ENCODE measurements at regions not wholly inside any gene's neighbourhood (a gene's known extent, or its start where the extent isn't known, plus 50 kb on each side); places are given as distances from the start of the nearest gene placed in this dataset.

GRCh38 chr5:63894690-63895089 lies 67.6 kb downstream of the HTR1A start:
- no peak overlapping the region for H3K27ac Mint-ChIP-seq
- H3K4me3 Mint-ChIP-seq = no peak overlapping the region
- intact Hi-C loops (cut with micrococcal nuclease) = no loop called here
- H3K36me3 Mint-ChIP-seq (ENCODE audit: low read depth) = no peaks in the 10 kb centered on the region
- H3K27me3 Mint-ChIP-seq (ENCODE audit: insufficient read depth) = no peaks in the 10 kb centered on the region
- DNase-seq (ENCODE audit: low spot score) = no peak
- H3K9me3 Mint-ChIP-seq = peaks cover 3% of the 10 kb centered on the region
- no peaks in the 10 kb centered on the region for H3K4me1 Mint-ChIP-seq (ENCODE audit: low read depth)

- no peaks in the 10 kb centered on the region for H3K27me3 Mint-ChIP-seq (ENCODE audit: insufficient read depth)
- H3K9me3 Mint-ChIP-seq = no peaks in the 10 kb centered on the region
- H3K4me1 Mint-ChIP-seq (ENCODE audit: low read depth) = no peaks in the 10 kb centered on the region
- intact Hi-C loops (cut with micrococcal nuclease) = no loop called here
- H3K4me3 Mint-ChIP-seq = no peak overlapping the region
- DNase-seq (ENCODE audit: low spot score) = no peak
- H3K36me3 Mint-ChIP-seq (ENCODE audit: low read depth) = no peaks in the 10 kb centered on the region
- no peak overlapping the region for H3K27ac Mint-ChIP-seq
Measured at GRCh38 chr5:63878788-63879187, 83.5 kb downstream of the HTR1A start.

- Mint-ChIP-seq H3K4me3 (no peak overlapping the region), H3K27ac (no peak overlapping the region), H3K36me3 (ENCODE audit: low read depth) (no peaks in the 10 kb centered on the region), H3K27me3 (ENCODE audit: insufficient read depth) (no peaks in the 10 kb centered on the region), H3K4me1 (ENCODE audit: low read depth) (no peaks in the 10 kb centered on the region), H3K9me3 (no peaks in the 10 kb centered on the region)
- no peak for DNase-seq (ENCODE audit: low spot score)
- intact Hi-C loops (cut with micrococcal nuclease) = no loop called here
Measured at GRCh38 chr5:63877961-63878360, 84.3 kb downstream of the HTR1A start.

GRCh38 chr5:63860379-63860778 lies 101.9 kb downstream of the HTR1A start:
- Mint-ChIP-seq H3K4me3 (no peak overlapping the region), H3K36me3 (ENCODE audit: low read depth) (no peaks in the 10 kb centered on the region), H3K27me3 (ENCODE audit: insufficient read depth) (no peaks in the 10 kb centered on the region), H3K4me1 (ENCODE audit: low read depth) (no peaks in the 10 kb centered on the region), H3K27ac (no peak overlapping the region), H3K9me3 (peaks cover 30% of the 10 kb centered on the region)
- intact Hi-C loops (cut with micrococcal nuclease) = no loop called here
- DNase-seq (ENCODE audit: low spot score) = no peak

GRCh38 chr5:63854076-63854475 lies 108.2 kb downstream of the HTR1A start:
- no peak overlapping the region for H3K4me3 Mint-ChIP-seq
- intact Hi-C loops (cut with micrococcal nuclease) = no loop called here
- no peaks in the 10 kb centered on the region for H3K27me3 Mint-ChIP-seq (ENCODE audit: insufficient read depth)
- H3K27ac Mint-ChIP-seq = no peak overlapping the region
- DNase-seq (ENCODE audit: low spot score) = no peak
- H3K4me1 Mint-ChIP-seq (ENCODE audit: low read depth) = no peaks in the 10 kb centered on the region
- H3K36me3 Mint-ChIP-seq (ENCODE audit: low read depth) = no peaks in the 10 kb centered on the region
- peaks cover 13% of the 10 kb centered on the region for H3K9me3 Mint-ChIP-seq

- Mint-ChIP-seq H3K4me1 (ENCODE audit: low read depth) (no peaks in the 10 kb centered on the region), H3K9me3 (peaks cover 4% of the 10 kb centered on the region)
- intact Hi-C loops (cut with micrococcal nuclease) = no loop called here
Measured at GRCh38 chr5:63843190-63843589, 119.1 kb downstream of the HTR1A start.

GRCh38 chr5:63837437-63837836 lies 124.8 kb downstream of the HTR1A start:
- Mint-ChIP-seq H3K27me3 (ENCODE audit: insufficient read depth) (no peaks in the 10 kb centered on the region), H3K9me3 (peaks cover 4% of the 10 kb centered on the region), H3K4me3 (no peak overlapping the region), H3K27ac (no peak overlapping the region), H3K36me3 (ENCODE audit: low read depth) (no peaks in the 10 kb centered on the region), H3K4me1 (ENCODE audit: low read depth) (no peaks in the 10 kb centered on the region)
- intact Hi-C loops (cut with micrococcal nuclease) = no loop called here
- DNase-seq (ENCODE audit: low spot score) = no peak

More at GRCh38 chr5:63843190-63843589, 119.1 kb downstream of the HTR1A start:
- Mint-ChIP-seq H3K36me3 (ENCODE audit: low read depth) (no peaks in the 10 kb centered on the region), H3K27me3 (ENCODE audit: insufficient read depth) (no peaks in the 10 kb centered on the region), H3K27ac (no peak overlapping the region), H3K4me3 (no peak overlapping the region)
- DNase-seq (ENCODE audit: low spot score) = no peak

- H3K27ac Mint-ChIP-seq = no peak overlapping the region
- H3K27me3 Mint-ChIP-seq (ENCODE audit: insufficient read depth) = no peaks in the 10 kb centered on the region
- intact Hi-C loops (cut with micrococcal nuclease) = no loop called here
- H3K4me3 Mint-ChIP-seq = no peak overlapping the region
- DNase-seq (ENCODE audit: low spot score) = no peak
- no peaks in the 10 kb centered on the region for H3K36me3 Mint-ChIP-seq (ENCODE audit: low read depth)
- peaks cover 2% of the 10 kb centered on the region for H3K9me3 Mint-ChIP-seq
- H3K4me1 Mint-ChIP-seq (ENCODE audit: low read depth) = no peaks in the 10 kb centered on the region
Measured at GRCh38 chr5:63831381-63831780, 130.9 kb downstream of the HTR1A start.

- intact Hi-C loops (cut with micrococcal nuclease) = no loop called here
- peaks cover 5% of the 10 kb centered on the region for H3K9me3 Mint-ChIP-seq
- H3K4me3 Mint-ChIP-seq = no peak overlapping the region
- no peaks in the 10 kb centered on the region for H3K36me3 Mint-ChIP-seq (ENCODE audit: low read depth)
- H3K27me3 Mint-ChIP-seq (ENCODE audit: insufficient read depth) = no peaks in the 10 kb centered on the region
- H3K27ac Mint-ChIP-seq = no peak overlapping the region
- DNase-seq (ENCODE audit: low spot score) = no peak
- no peaks in the 10 kb centered on the region for H3K4me1 Mint-ChIP-seq (ENCODE audit: low read depth)
Measured at GRCh38 chr5:63825984-63826383, 136.3 kb downstream of the HTR1A start.

- intact Hi-C loops (cut with micrococcal nuclease) = no loop called here
- no peak overlapping the region for H3K4me3 Mint-ChIP-seq
- DNase-seq (ENCODE audit: low spot score) = no peak
- H3K36me3 Mint-ChIP-seq (ENCODE audit: low read depth) = no peaks in the 10 kb centered on the region
- H3K27ac Mint-ChIP-seq = no peak overlapping the region
- no peaks in the 10 kb centered on the region for H3K4me1 Mint-ChIP-seq (ENCODE audit: low read depth)
- H3K9me3 Mint-ChIP-seq = peaks cover 5% of the 10 kb centered on the region
- no peaks in the 10 kb centered on the region for H3K27me3 Mint-ChIP-seq (ENCODE audit: insufficient read depth)
Measured at GRCh38 chr5:63823583-63823982, 138.7 kb downstream of the HTR1A start.

GRCh38 chr5:63822614-63823013 lies 139.6 kb downstream of the HTR1A start:
- intact Hi-C loops (cut with micrococcal nuclease) = no loop called here
- Mint-ChIP-seq H3K4me3 (no peak overlapping the region), H3K4me1 (ENCODE audit: low read depth) (no peaks in the 10 kb centered on the region), H3K27ac (no peak overlapping the region), H3K9me3 (peaks cover 5% of the 10 kb centered on the region), H3K36me3 (ENCODE audit: low read depth) (no peaks in the 10 kb centered on the region), H3K27me3 (ENCODE audit: insufficient read depth) (no peaks in the 10 kb centered on the region)
- DNase-seq (ENCODE audit: low spot score) = no peak

GRCh38 chr5:63820577-63820976 lies 141.7 kb downstream of the HTR1A start:
- no peaks in the 10 kb centered on the region for H3K9me3 Mint-ChIP-seq
- no peak overlapping the region for H3K27ac Mint-ChIP-seq
- no peaks in the 10 kb centered on the region for H3K27me3 Mint-ChIP-seq (ENCODE audit: insufficient read depth)
- H3K4me3 Mint-ChIP-seq = no peak overlapping the region
- no peaks in the 10 kb centered on the region for H3K36me3 Mint-ChIP-seq (ENCODE audit: low read depth)
- DNase-seq (ENCODE audit: low spot score) = no peak
- H3K4me1 Mint-ChIP-seq (ENCODE audit: low read depth) = no peaks in the 10 kb centered on the region
- intact Hi-C loops (cut with micrococcal nuclease) = no loop called here

GRCh38 chr5:63812693-63813092 lies 149.6 kb downstream of the HTR1A start:
- H3K27me3 Mint-ChIP-seq (ENCODE audit: insufficient read depth) = no peaks in the 10 kb centered on the region
- no peak overlapping the region for H3K27ac Mint-ChIP-seq
- no peaks in the 10 kb centered on the region for H3K36me3 Mint-ChIP-seq (ENCODE audit: low read depth)
- no peak for DNase-seq (ENCODE audit: low spot score)
- peaks cover 8% of the 10 kb centered on the region for H3K9me3 Mint-ChIP-seq
- no peaks in the 10 kb centered on the region for H3K4me1 Mint-ChIP-seq (ENCODE audit: low read depth)
- intact Hi-C loops (cut with micrococcal nuclease) = no loop called here
- no peak overlapping the region for H3K4me3 Mint-ChIP-seq

- H3K4me1 Mint-ChIP-seq (ENCODE audit: low read depth) = no peaks in the 10 kb centered on the region
- no peaks in the 10 kb centered on the region for H3K36me3 Mint-ChIP-seq (ENCODE audit: low read depth)
- no peak overlapping the region for H3K4me3 Mint-ChIP-seq
- H3K9me3 Mint-ChIP-seq = peaks cover 8% of the 10 kb centered on the region
- H3K27ac Mint-ChIP-seq = no peak overlapping the region
- no peaks in the 10 kb centered on the region for H3K27me3 Mint-ChIP-seq (ENCODE audit: insufficient read depth)
- no peak for DNase-seq (ENCODE audit: low spot score)
- intact Hi-C loops (cut with micrococcal nuclease) = no loop called here
Measured at GRCh38 chr5:63811961-63812360, 150.3 kb downstream of the HTR1A start.
